ENCODE measurements at regions not wholly inside any gene's neighbourhood (a gene's known extent, or its start where the extent isn't known, plus 50 kb on each side); places are given as distances from the start of the nearest gene placed in this dataset.

GRCh38 chr10:8889538-8889937, 835.0 kb downstream of the GATA3 start:
- no peak overlapping the region for H3K4me3 ChIP-seq (replicated peaks; ENCODE audit: low read depth, low read length)
- TF ChIP-seq CTCF (IDR thresholded peaks at IDR 0.05; ENCODE audit: low read depth, low read length, missing control alignments), result no peak
- DNase-seq (ENCODE audit: extremely low read depth, low read depth), result no peak

- H3K4me3 ChIP-seq (replicated peaks; ENCODE audit: low read depth, low read length), result no peak overlapping the region
- no peak for TF ChIP-seq CTCF (IDR thresholded peaks at IDR 0.05; ENCODE audit: low read depth, low read length, missing control alignments)
- no peak for DNase-seq (ENCODE audit: extremely low read depth, low read depth)
These were observed 838.6 kb downstream of the GATA3 start for GRCh38 chr10:8893102-8893501.

- no peak for TF ChIP-seq CTCF (IDR thresholded peaks at IDR 0.05; ENCODE audit: low read depth, low read length, missing control alignments)
- no peak overlapping the region for H3K4me3 ChIP-seq (replicated peaks; ENCODE audit: low read depth, low read length)
- DNase-seq (ENCODE audit: extremely low read depth, low read depth), result no peak
These were observed 839.7 kb downstream of the GATA3 start for GRCh38 chr10:8894148-8894547.

GRCh38 chr10:8897769-8898168, 843.3 kb downstream of the GATA3 start:
- DNase-seq (ENCODE audit: extremely low read depth, low read depth), result no peak
- TF ChIP-seq CTCF (IDR thresholded peaks at IDR 0.05; ENCODE audit: low read depth, low read length, missing control alignments), result no peak
- H3K4me3 ChIP-seq (replicated peaks; ENCODE audit: low read depth, low read length), result no peak overlapping the region

- no peak overlapping the region for H3K4me3 ChIP-seq (replicated peaks; ENCODE audit: low read depth, low read length)
- no peak for DNase-seq (ENCODE audit: extremely low read depth, low read depth)
- TF ChIP-seq CTCF (IDR thresholded peaks at IDR 0.05; ENCODE audit: low read depth, low read length, missing control alignments), result no peak
These were observed 844.4 kb downstream of the GATA3 start for GRCh38 chr10:8898745-8899330.

- TF ChIP-seq CTCF (IDR thresholded peaks at IDR 0.05; ENCODE audit: low read depth, low read length, missing control alignments), result no peak
- no peak overlapping the region for H3K4me3 ChIP-seq (replicated peaks; ENCODE audit: low read depth, low read length)
- DNase-seq (ENCODE audit: extremely low read depth, low read depth), result no peak
These were observed 848.4 kb downstream of the GATA3 start for GRCh38 chr10:8902926-8903325.

- H3K4me3 ChIP-seq (replicated peaks; ENCODE audit: low read depth, low read length), result no peak overlapping the region
- no peak for DNase-seq (ENCODE audit: extremely low read depth, low read depth)
- TF ChIP-seq CTCF (IDR thresholded peaks at IDR 0.05; ENCODE audit: low read depth, low read length, missing control alignments), result no peak
These were observed 853.5 kb downstream of the GATA3 start for GRCh38 chr10:8908013-8908412.
